GM21528 (cell line): ENCODE measurements at regions not wholly inside any gene's neighbourhood (a gene's known extent, or its start where the extent isn't known, plus 50 kb on each side); places are given as distances from the start of the nearest gene placed in this dataset.
A peak's percentile ranks its signal among the peaks of the same experiment; 100 is the strongest.
"Not testable (repeated sequence)": the region's sequence is repeated elsewhere in the genome, so short reads cannot be mapped to it uniquely, and the experiment has no call there.

Experiments
- ATAC-seq: cut with Tn5 transposase; IDR thresholded peaks from one replicate; pipeline ENCODE4 v1.9.1; 2021; ENCODE audit warnings: mild to moderate bottlenecking, moderate library complexity; ENCODE audit not compliant: unreplicated experiment, low FRiP score

DNA sequence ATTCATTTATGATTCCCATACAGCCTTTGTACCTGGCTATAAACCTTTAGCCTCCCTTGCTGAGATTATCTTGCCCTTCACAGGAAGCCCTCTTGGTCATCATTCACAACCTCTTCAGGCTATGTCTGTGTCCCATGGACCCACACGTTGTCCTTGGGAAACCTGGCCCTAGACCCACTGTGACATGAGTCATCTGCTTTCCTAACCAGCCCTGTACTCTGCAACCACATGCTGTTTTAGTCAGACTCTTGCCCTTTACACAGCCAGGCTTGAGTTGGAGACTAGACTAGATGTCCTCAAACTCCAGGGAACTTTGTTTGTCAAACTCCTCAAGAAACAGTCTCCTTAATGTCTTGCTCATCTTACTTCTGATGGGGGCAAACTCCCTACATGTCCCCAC is 229.3 kb upstream of the ZSWIM2 start:
- ATAC-seq, result no peak

DNA sequence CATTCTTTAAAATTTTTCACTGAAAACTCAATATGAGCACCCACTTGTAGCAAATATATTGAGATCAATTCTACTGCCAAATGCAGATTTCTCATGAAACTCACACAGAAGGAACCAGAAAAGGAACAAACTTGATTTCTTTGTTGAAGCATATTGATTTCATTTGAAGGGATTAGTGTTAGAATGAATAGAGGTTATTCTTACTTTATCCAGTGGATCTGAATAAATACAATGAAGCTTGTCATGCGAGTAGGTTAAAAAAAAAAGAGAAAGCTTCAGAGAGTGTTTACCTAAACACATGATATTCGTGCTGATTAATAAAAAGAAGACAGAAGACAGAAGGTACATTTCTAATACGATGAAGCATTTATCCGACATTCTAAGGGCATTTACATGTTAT is 226.7 kb upstream of the ZSWIM2 start:
- no peak for ATAC-seq

DNA sequence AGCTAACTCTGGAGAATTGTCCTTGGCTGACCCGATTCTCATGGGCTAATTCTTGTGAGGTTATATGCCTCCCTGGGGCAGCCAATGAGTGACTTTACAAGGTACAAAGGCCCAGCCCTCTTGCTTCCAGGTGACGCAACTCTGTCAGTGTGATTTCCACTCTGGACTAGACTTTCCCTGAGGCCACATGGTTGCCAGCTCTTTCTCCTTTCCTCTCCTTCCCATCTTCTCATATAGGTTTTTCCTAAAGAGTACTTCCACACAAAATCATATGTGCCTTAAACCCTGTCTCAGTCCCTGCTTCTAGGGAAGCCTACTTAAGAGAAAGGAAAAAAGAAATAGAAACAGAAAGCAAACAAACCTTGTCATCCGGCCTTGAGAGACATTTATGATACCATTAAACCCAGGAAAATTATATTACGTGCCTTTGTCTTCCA is 226.2 kb upstream of the ZSWIM2 start:
- no peak for ATAC-seq

DNA sequence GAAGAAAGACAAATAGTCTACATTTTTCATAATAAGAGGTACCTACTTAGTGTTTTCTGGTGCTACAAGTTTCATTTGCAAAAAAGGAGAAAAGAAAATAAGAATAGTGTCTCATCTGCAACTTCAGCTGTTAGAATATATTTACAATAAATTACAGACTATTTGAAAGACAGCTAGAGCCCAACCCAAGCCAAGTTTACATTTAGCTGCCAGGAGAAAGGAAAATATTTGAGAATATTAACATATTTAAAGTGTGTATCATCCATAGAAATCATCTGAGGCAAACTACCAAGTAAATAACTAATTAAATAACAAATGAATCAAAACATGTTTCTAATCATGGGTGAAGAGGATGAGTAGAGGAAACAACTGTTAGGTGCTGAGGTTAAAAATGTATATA is 209.2 kb upstream of the ZSWIM2 start:
- no peak for ATAC-seq

DNA sequence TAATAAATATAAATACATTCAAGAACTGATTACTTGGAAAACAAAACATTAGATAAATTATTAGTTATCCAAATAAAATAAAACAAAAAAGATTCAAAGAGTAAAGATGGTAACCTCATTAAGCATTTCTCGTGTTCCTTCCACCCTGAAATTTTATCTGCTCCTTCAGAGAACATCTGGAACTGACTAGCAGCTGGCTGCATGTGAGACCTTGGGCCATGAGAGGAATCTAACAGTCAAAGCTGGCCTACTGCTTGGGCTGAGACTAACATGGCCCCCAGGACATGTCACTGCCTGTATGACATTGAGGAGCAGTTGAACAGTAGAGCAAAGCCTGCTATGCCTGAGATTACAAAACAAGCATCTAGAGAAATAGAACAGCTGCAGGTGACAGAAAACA is 208.5 kb upstream of the ZSWIM2 start:
- no peak for ATAC-seq

DNA sequence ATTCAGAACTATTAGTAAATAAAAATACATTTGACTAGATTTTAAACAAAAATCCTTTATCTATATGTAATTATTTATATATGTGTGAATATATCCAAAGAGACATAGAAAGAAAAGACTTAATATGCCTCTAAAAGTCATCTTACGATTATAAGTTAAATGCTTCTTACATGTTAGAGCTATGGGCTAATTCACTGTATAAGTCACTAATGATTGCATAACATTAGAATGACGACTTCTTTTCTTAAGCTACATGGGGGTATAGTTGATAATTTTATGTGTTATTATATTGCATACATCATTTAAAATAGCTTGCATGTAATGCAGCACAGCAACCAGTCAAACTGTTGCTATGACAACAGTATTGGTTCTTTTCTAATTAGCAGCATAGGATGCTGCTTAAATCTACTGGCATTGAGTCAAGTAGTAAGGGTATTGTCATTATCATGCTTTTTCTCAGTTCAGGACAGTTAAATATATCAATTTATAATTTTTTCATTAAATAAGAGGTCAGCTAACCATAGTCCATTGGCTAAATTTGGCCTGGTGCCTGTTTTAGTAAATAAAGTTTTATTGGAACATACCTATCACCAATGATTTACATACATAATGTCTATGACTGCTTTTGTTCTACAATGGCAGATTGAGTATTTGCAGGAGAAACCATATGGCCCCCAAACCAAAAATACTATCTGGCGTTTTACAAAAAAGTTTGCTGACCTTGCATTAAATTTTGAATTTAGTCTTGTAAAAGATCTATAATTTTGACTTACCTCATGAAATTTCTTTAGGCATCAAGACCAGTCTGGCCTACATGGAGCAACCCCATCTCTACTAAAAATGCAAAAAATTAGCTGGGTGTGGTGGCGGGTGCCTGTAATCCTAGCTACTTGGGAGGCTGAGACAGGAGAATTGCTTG is 207.7 kb upstream of the ZSWIM2 start:
- ATAC-seq, result no peak

DNA sequence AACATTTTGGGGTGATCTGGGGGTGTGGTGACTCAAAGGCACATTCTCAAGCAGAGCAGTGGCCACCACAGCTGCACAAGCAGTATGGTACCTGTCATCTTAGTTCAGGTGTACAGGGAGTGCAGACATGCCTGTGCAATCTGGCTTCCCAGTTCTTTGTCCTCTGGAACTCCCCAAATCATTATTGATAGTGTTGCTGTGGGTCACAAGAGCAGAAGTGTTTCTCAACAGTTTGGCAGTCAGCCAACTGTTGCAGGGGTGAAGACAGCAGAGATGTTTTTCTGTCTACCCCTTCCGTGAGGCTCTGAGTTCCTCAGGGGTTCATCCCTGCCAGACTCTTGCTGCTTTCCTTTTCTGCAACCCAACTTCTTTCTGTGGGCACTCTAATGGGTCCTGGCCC is 206.5 kb upstream of the ZSWIM2 start:
- ATAC-seq, result no peak

DNA sequence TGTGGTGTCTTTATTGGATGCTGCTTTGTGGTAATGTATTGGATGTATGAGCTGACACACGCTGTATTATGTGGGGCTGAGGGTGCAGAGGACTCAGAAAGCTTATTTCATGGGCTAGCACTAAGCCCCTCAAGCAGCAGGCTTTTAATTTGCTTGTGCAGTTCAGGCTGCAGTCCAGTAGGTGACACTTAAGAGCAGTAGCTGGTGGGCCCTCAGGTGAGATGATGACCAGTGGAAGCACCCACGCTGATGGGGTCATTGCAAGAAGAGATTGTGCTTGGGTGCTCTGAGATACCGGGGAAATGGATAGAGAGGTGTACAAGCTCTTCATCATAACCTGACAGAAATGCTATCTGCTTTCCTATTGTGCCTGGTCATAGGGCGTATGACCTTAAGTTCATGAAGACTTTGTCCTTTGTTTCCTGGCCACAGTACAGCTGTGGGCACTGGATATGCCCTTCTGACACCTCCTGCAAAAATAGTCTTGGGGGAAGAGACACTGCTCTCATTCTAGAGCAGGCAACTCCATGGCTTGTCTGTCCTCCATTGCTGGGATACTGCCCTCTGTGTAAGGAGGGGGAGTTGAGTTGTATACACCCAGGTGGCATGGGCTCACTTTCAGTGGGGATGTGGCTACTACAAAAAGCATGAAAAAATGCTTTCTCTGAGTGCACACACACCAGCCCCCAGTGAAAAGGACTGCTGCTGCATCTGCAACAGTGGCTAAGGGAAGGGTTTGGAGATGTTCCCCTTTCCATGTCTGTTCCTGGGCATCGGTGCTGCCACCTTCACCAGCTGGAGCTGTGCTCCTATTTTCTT is 205.7 kb upstream of the ZSWIM2 start:
- no peak for ATAC-seq

DNA sequence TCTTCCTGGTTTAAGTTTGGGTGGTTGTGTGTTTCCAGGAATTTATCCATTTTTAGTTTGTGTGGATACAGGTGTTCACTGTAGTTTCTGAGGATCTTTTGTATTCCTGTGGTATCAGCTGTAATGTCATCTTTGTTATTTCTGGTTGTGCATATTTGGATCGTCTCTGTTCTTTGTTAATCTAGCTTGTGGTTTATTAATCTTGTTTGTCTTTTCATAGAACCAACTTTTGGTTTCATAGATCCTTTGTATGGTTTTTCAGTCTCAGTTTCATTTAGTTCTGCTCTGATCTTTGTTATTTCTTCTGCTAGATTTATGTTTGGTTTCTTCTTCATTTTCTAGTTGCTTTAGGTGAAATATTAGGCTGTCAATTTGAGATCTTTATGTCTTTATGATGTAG is 202.4 kb upstream of the ZSWIM2 start:
- peak; percentile 93 for ATAC-seq

DNA sequence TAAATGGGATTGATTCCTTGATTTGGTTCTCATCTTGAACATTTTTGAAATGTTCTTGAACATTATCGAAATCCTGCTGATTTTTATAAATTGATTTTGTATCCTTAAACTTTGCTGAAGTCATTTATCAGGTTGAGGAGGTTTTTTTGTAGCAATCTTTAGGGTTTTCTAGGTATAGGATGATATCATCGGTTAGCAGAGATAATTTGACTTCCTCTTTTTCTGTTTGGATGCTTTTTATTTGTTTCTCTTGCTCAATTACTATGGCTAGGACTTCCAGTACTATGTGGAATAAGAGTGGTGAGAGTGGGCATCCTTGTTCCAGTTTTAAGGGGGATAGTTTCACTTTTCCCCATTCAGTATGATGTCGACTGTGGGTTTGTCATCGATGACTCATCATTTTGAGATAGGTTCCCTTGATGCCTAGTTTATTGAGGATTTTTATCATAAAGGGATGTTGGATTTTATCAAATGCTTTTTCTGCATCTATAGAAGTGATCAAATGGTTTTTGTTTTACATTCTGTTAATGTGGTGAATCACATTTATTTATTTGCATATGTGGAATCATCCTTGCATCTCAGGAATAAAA is 201.5 kb upstream of the ZSWIM2 start:
- no peak for ATAC-seq

DNA sequence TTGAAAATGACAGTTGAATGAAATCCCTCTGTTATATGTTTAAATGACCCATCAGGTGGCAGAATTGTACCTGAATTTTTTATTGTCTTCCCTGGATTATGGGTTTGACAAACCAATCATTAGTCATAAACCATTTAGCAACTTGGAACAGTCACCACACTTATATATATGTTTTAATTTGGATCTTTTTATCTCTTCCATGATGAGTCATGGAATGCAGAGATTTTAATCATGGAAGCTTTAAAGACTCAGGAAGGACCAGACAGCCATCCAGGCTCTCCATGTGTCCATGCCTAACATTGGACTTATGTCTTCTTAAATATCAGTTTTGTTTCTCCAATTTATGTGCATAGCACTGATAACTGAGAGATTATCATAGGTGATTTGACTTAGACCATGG is 188.3 kb upstream of the ZSWIM2 start:
- ATAC-seq, result no peak

DNA sequence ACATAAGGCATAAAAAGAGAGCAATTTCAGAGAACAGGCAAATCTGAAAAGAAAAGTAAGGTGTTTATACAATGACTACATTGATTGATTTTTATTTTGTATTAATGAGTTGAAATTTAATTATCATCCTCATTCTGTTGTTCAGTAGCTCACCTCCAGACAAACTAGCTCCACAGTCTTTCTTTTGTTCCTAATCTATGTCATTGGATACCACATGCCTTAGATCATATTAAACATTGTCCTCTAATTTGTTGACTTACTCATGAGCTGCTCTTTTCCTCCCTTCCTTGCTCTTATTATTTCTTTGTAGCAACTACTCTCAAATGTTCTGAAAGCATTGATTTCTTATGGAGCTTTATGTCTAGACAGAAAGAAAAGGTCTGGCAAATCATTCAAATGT is 185.5 kb upstream of the ZSWIM2 start:
- ATAC-seq, result no peak

DNA sequence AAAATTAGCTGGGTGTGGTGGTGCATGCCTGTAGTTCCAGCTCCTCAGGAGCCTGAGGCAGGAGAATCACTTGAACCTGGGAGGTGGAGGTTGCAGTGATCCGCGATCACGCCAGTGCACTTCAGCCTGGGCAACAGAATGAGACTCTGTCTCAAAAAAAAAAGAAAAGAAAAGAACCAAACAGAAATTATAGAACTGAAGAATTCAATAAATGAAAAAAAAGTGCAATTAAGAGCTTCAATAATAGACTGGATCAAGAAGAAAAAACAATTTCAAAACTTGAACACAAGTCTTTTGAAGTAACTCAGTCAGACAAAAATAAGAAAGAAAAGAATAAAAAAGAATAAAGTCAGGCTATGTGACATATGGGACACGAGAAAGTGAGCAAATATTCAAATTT is 175.8 kb upstream of the ZSWIM2 start:
- ATAC-seq, result no peak

DNA sequence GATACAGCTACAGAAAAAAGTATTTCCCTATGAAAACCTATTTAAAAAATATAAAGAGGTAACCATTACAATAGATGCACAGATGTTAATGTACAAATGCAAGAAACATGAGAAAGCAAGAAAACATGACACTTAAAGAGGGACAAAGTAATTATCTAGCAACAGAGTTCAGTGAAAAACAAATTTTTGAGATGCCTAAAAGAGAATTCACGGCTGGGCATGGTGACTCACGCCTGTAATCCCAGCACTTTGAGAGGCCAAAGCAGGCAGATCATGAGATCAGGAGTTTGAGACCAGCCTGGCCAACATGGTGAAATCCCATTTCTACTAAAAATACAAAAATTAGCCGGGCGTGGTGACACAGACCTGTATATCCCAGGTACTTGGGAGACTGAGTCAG is 175.0 kb upstream of the ZSWIM2 start:
- ATAC-seq, result not testable (repeated sequence)

DNA sequence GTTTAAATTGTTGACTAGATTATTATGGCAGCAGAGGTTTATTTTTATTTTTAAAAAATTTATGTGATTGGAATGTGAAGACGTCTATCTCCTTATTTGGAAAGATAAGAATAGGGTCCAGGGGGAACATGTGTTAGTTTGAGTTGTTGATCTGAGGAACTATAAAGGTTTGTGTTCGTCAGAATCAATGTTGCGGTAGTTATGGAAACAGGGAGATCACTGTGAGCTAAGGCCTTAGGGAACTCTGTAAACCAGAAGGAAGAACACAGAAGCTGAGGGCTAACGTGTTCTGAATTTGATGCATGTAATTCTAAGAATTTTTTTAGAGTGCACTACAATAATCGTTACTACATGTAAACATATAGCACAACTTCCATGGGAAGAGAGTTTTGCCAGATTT is 168.5 kb upstream of the ZSWIM2 start:
- no peak for ATAC-seq

DNA sequence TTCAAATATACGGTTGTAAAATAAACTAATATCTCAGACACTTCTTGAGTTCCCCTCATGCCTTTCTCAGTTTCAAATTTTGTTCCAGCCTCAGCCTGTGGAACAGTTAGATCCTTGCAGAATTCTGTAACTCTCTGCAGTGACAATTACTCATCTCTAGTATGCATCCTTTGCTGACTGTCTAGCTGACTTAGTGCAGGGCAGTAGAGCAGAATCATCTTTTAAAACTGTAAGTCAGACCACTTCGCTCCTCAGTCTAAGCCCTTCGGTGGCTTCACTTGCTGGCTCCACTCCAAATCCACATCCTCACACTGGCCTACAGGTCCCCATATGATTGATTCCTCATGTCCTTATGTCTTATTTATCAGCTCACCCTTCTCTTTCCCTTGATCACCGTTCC is 164.1 kb upstream of the ZSWIM2 start:
- ATAC-seq, result no peak

DNA sequence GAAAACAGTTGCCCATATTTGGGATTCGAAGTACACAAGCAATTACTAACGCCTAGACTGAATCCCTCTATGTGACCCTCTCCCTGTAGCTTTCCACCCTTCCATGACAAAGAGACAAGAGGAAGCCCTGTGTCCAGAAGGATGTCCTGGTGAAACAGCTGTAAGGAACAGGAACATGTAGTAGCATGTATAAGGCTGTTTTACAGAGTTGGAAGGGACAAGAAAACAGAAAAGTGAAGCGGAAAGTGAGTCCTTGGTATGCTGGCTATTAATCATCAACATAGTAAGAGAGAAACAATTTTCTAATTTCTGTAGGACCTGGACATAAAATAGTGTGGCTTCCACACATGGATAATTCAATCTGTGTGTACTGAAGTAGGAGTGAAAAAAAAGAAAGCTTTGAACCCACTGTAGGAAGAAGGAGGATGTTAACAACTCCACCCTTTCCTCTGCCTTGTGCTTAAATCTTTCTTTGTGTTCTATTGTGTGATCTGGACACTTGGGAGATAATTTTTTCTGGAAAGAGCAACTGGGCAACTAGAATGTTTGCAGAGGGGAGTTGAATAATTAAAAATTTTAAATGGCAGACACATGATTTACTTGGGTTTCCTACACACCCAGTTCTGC is 162.3 kb upstream of the ZSWIM2 start:
- no peak for ATAC-seq

DNA sequence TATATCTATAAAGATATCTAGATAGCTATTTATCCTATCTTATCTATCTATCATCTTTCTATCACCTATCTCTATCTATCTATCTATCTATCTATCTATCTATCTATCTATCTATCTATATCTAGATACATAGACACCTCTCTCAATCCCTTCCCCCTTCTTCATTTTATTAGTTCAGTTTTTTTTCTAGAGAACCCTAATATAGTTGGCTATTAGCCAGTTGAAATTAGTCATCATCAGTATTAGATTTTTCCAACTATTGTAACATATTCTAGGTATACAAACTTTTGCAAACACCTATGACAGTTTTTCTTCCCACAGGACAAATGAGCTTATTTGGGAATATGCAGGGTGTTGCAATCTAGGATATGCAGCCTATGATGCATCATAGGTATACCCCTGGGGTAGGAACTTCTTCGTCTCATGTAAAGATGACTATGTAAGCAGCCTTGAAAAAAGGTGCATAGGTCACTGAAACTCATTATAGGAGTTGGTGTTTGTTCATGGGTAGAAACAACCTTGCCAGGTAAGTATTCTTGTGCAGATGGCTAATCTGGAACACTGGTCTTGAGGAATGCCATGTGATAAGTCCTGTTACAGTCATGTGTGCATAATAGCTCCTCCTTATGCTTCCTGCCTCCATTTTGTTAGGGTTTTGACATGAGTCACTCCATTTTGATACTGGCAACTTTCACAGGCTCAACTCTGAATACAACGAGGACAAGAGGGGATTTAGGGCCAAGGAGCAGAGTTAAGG is 160.7 kb upstream of the ZSWIM2 start:
- ATAC-seq, result no peak

DNA sequence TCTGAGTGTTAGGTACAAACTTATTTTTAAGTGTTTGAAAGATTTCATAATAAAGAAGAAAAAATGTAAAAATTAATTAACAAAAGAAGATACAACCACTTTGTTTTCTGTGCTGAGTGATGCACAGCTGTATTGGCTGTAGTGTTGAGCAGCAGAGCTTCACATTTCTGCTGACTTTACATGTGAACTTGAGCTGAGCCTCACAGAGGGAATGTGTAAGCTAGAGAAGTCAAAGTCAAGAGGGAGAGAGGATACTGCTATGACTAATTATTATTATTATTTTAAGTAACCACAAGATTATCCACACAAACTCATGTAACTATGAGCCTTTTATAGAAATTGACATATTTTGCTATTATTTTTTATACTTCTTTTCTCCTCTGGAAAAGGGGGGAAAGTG is 159.1 kb upstream of the ZSWIM2 start:
- ATAC-seq, result no peak

DNA sequence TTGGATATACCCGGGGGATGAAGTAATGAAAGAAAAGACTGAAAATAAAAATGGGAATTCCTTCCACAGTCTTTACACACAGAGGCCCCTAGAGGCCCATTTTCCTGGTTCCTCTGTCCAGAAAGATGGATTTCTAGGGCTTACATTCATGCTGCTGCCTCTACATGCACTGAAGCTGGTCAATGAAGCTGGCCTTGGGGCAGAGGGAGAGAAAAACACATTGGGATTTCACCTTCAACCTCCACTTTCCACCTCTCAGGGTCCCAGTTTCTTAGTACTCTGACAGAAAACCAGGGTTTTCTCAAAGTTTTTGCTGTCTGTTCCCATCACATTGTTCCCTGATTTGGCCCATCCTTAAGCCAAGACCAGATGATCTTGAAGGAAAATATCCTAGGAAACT is 154.6 kb upstream of the ZSWIM2 start:
- ATAC-seq, result no peak
